H9 (cell line): ENCODE measurements at regions not wholly inside any gene's neighbourhood (a gene's known extent, or its start where the extent isn't known, plus 50 kb on each side); places are given as distances from the start of the nearest gene placed in this dataset.

ENCODE experiments used
- DNase-seq: peaks from one replicate; pipeline ENCODE4 v3.0.0-alpha.2; 2017
- H2AFZ ChIP-seq: one replicate; pipeline ENCODE4 v1.6.1; 2013; ENCODE audit warnings: mild to moderate bottlenecking, low read length, control low read depth, moderate library complexity
- H2AK5ac ChIP-seq: 2 replicates; pipeline ENCODE4 v1.6.1; 2013; ENCODE audit warnings: low read length, control low read depth, mixed read lengths; ENCODE audit not compliant: insufficient read length
- H2BK120ac ChIP-seq: one replicate; pipeline ENCODE4 v1.6.1; 2013; ENCODE audit warnings: low read depth, mild to moderate bottlenecking, low read length, control low read depth, inconsistent platforms; ENCODE audit not compliant: poor library complexity, severe bottlenecking
- H2BK12ac ChIP-seq: 2 replicates; pipeline ENCODE4 v1.6.1; 2013; ENCODE audit warnings: low read length, control low read depth, mixed read lengths, low read depth; ENCODE audit not compliant: insufficient read length
- H2BK15ac ChIP-seq: 2 replicates; pipeline ENCODE4 v1.6.1; 2013; ENCODE audit warnings: low read depth, low read length, control low read depth
- H2BK20ac ChIP-seq: one replicate; pipeline ENCODE4 v1.6.1; 2013; ENCODE audit warnings: low read depth, mild to moderate bottlenecking, low read length, control low read depth, inconsistent platforms; ENCODE audit not compliant: poor library complexity, severe bottlenecking
- H2BK5ac ChIP-seq: 2 replicates; pipeline ENCODE4 v1.6.1; 2013; ENCODE audit warnings: low read length, control low read depth, mixed read lengths; ENCODE audit not compliant: insufficient read length
- H3K14ac ChIP-seq: 2 replicates; pipeline ENCODE4 v1.6.1; 2013; ENCODE audit warnings: low read length, control low read depth; ENCODE audit not compliant: insufficient read depth
- H3K18ac ChIP-seq: 2 replicates; pipeline ENCODE4 v1.6.1; 2013; ENCODE audit warnings: low read depth, mild to moderate bottlenecking, mixed read lengths, low read length, control low read depth; ENCODE audit not compliant: insufficient read length
- H3K23ac ChIP-seq: 2 replicates; pipeline ENCODE4 v1.6.1; 2013; ENCODE audit warnings: low read length, control low read depth, mixed read lengths, low read depth; ENCODE audit not compliant: insufficient read length
- H3K23me2 ChIP-seq: 2 replicates; pipeline ENCODE4 v1.6.1; 2013; ENCODE audit warnings: low read depth, mild to moderate bottlenecking, mixed read lengths, low read length, control low read depth; ENCODE audit not compliant: insufficient read length, poor library complexity, severe bottlenecking
- H3K27ac ChIP-seq: 2 replicates; pipeline ENCODE4 v1.5.1; 2013; ENCODE audit warnings: low read length, control low read depth, mixed read lengths, low read depth; ENCODE audit not compliant: insufficient read length
- H3K27me3 ChIP-seq: 2 replicates; pipeline ENCODE4 v1.6.1; 2013; ENCODE audit warnings: low read length, control low read depth, inconsistent platforms; ENCODE audit not compliant: insufficient read depth
- H3K4ac ChIP-seq: 2 replicates; pipeline ENCODE4 v1.6.1; 2013; ENCODE audit warnings: low read depth, mild to moderate bottlenecking, control low read depth, inconsistent platforms, low read length, moderate library complexity
- H3K4me1 ChIP-seq: 2 replicates; pipeline ENCODE4 v1.6.1; 2013; ENCODE audit warnings: low read length, control low read depth, inconsistent platforms; ENCODE audit not compliant: insufficient read depth
- H3K4me2 ChIP-seq: 2 replicates; pipeline ENCODE4 v1.6.1; 2013; ENCODE audit warnings: low read length, control low read depth, mixed read lengths; ENCODE audit not compliant: insufficient read length, insufficient read depth
- H3K56ac ChIP-seq: 2 replicates; pipeline ENCODE4 v1.6.1; 2013; ENCODE audit warnings: low read depth, mild to moderate bottlenecking, mixed read lengths, low read length, control low read depth; ENCODE audit not compliant: insufficient read length
- H3K79me1 ChIP-seq: 2 replicates; pipeline ENCODE4 v1.6.1; 2013; ENCODE audit warnings: low read depth, mild to moderate bottlenecking, moderate library complexity, low read length, control low read depth, inconsistent platforms; ENCODE audit not compliant: insufficient read depth, poor library complexity, severe bottlenecking
- H3K79me2 ChIP-seq: 2 replicates; pipeline ENCODE4 v1.6.1; 2013; ENCODE audit warnings: low read length, control low read depth, inconsistent platforms; ENCODE audit not compliant: insufficient read depth
- H3K9ac ChIP-seq: 2 replicates; pipeline ENCODE4 v1.6.1; 2013; ENCODE audit warnings: low read length, control low read depth, mixed read lengths; ENCODE audit not compliant: insufficient read length; ENCODE audit errors: extremely low read depth
- H3K9me3 ChIP-seq: one replicate; pipeline ENCODE4 v1.6.1; 2013; ENCODE audit warnings: low read depth, low read length, inconsistent platforms; ENCODE audit not compliant: control insufficient read depth
- H3T11ph ChIP-seq: one replicate; pipeline ENCODE4 v1.6.1; 2013; ENCODE audit warnings: mild to moderate bottlenecking, low read length, control low read depth, inconsistent platforms
- H4K20me1 ChIP-seq: one replicate; pipeline ENCODE4 v1.6.1; 2013; ENCODE audit not compliant: control insufficient read depth, insufficient read length, insufficient read depth
- H4K5ac ChIP-seq: 2 replicates; pipeline ENCODE4 v1.6.1; 2013; ENCODE audit warnings: low read depth, mild to moderate bottlenecking, mixed read lengths, low read length, control low read depth; ENCODE audit not compliant: insufficient read length
- H4K8ac ChIP-seq: replicated peaks from 2 replicates; pipeline ENCODE4 v1.6.1; 2013; ENCODE audit warnings: low read length, control low read depth, mixed read lengths, low read depth; ENCODE audit not compliant: insufficient read length
- H4K91ac ChIP-seq: 2 replicates; pipeline ENCODE4 v1.6.1; 2013; ENCODE audit warnings: low read depth, mild to moderate bottlenecking, moderate library complexity, mixed read lengths, low read length, control low read depth; ENCODE audit not compliant: insufficient read length
- H3K27ac Mint-ChIP-seq, 3 experiments: 2 replicates in 2 of 3; 3 replicates in 1 of 3; pipeline ENCODE4 v1.8.0; 2020 to 2021; ENCODE audit warnings: mixed read lengths in 3 of 3, mild to moderate bottlenecking in 1 of 3, moderate library complexity in 1 of 3
- H3K27me3 Mint-ChIP-seq: 2 replicates; pipeline ENCODE4 v1.8.0; 2021; ENCODE audit warnings: low read depth, mild to moderate bottlenecking, moderate library complexity, mixed read lengths
- H3K36me3 Mint-ChIP-seq, 3 experiments: 2 replicates in 2 of 3; 3 replicates in 1 of 3; pipeline ENCODE4 v1.8.0; 2020 to 2021; ENCODE audit warnings: low read depth in 3 of 3, mixed read lengths in 3 of 3; ENCODE audit not compliant: insufficient read depth in 1 of 3
- H3K4me1 Mint-ChIP-seq, 2 experiments: 2 replicates each; pipeline ENCODE4 v1.8.0; 2020; ENCODE audit warnings: mixed read lengths in 2 of 2
- H3K4me3 Mint-ChIP-seq, 2 experiments: 2 replicates in 1 of 2; 3 replicates in 1 of 2; pipeline ENCODE4 v1.8.0; 2020 to 2021; ENCODE audit warnings: mild to moderate bottlenecking in 2 of 2, mixed read lengths in 2 of 2, moderate library complexity in 1 of 2
- H3K9me3 Mint-ChIP-seq, 2 experiments: 2 replicates in 1 of 2; 3 replicates in 1 of 2; pipeline ENCODE4 v1.8.0; 2020; ENCODE audit warnings: mild to moderate bottlenecking in 2 of 2, mixed read lengths in 2 of 2, moderate library complexity in 1 of 2
- CTCF ChIP-seq: fragments of 200-600 bp; sonication (generic); conservative IDR thresholded peaks from 3 replicates; pipeline ENCODE4 v1.8.0; 2021; ENCODE audit warnings: antibody characterized with exemption, mild to moderate bottlenecking
- WGBS: extraction: QIAGEN DNeasy Blood & Tissue Kit; methylation state at CpG from one replicate; pipeline ENCODE4 v1.1.7; 2013; ENCODE audit warnings: missing lambda C conversion rate, low lambda C conversion rate, mixed read lengths; ENCODE audit not compliant: insufficient read length; ENCODE audit errors: extremely low coverage; 5-methylcytosine and 5-hydroxymethylcytosine counted together

GRCh38 chr17:77861981-77862645, 96.4 kb upstream of the TNRC6C start:
- Mint-ChIP-seq H3K27ac (no peak overlapping the region), H3K4me3 (no peak overlapping the region), H3K27me3 (peaks cover 20% of the 10 kb centered on the region), H3K4me1 (peaks cover 8 to 14% of the 10 kb centered on the region in 2 experiments), H3K9me3 (no peaks in the 10 kb centered on the region), H3K36me3 (no peaks in the 10 kb centered on the region)
- Histone ChIP-seq H2BK20ac (no peak overlapping the region), H3K79me2 (no peaks in the 10 kb centered on the region), H3K79me1 (no peaks in the 10 kb centered on the region), H3K23me2 (no peaks in the 10 kb centered on the region), H3K4me1 (no peaks in the 10 kb centered on the region), H3T11ph (no peak overlapping the region), H3K9me3 (no peaks in the 10 kb centered on the region), H3K14ac (no peak overlapping the region), H3K9ac (no peak overlapping the region), H4K91ac (no peak overlapping the region), H3K18ac (no peak overlapping the region), H2BK12ac (no peak overlapping the region), H4K20me1 (no peaks in the 10 kb centered on the region), H3K27me3 (no peaks in the 10 kb centered on the region), H2BK5ac (no peak overlapping the region), H2BK15ac (no peak overlapping the region), H2BK120ac (no peak overlapping the region), H4K5ac (no peak overlapping the region), H3K27ac (no peak overlapping the region), H3K4ac (no peak overlapping the region), H2AK5ac (no peak overlapping the region), H3K23ac (no peak overlapping the region), H4K8ac (no peak overlapping the region), H2AFZ (no peak overlapping the region), H3K4me2 (no peak overlapping the region), H3K56ac (no peak overlapping the region)
- WGBS, result no CpG with 5 or more reads among the region's 13 CpGs
- no peak for DNase-seq
- TF ChIP-seq CTCF, result no peak
